Germinal center (tissue), 1 donor: ENCODE measurements at regions not wholly inside any gene's neighbourhood (a gene's known extent, or its start where the extent isn't known, plus 50 kb on each side); places are given as distances from the start of the nearest gene placed in this dataset.

Experiments used
- DNase-seq: peaks from one replicate; pipeline ENCODE4 v3.0.0; 2012; ENCODE audit warnings: mixed read lengths, low spot score

DNA sequence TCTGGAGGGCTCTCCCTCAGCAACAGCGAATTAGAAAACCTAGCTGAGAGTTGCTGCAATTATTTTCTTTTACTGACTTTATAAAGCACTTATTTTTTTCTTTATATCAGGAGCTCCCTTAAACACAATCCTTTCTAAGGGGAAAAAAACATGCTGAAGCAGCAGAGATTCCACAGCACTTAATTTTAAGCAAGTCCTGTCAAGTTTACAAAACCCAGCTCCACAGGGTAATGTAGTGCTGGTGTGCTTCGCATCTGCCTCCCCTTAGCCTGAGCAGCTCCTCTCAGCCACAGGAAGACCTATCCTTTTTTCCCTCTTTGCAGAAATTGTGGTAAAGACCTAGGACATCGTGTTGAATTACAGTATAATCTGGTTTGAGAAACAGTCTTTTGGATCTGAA, 208.1 kb upstream of the SYNDIG1 start:
- no peak for DNase-seq

GRCh38 chr20:24257171-24257570, 212.3 kb upstream of the SYNDIG1 start:
- no peak for DNase-seq

GRCh38 chr20:24256307-24256706, 213.1 kb upstream of the SYNDIG1 start:
- no peak for DNase-seq

DNA sequence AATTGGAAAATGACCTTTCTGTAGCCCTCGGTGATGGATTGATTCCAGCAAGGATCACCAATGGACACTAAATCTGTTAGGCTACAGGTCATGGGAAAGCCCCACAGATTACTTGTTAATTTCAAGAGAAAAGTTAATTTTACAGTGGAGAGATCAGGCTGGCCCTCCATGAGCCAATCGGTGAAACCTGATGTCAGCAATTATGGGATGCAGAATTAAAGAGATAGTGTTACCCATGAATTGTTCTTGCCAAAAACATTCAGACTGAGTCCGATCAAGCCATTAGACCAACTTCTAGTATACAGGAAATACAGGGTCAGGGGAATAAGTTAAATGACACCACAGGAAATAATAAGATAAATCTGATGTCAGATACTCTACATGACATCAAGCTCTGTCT, 214.9 kb upstream of the SYNDIG1 start:
- no peak for DNase-seq

- DNase-seq, result no peak
Observed at GRCh38 chr20:24253321-24253720, 216.1 kb upstream of the SYNDIG1 start.

DNA sequence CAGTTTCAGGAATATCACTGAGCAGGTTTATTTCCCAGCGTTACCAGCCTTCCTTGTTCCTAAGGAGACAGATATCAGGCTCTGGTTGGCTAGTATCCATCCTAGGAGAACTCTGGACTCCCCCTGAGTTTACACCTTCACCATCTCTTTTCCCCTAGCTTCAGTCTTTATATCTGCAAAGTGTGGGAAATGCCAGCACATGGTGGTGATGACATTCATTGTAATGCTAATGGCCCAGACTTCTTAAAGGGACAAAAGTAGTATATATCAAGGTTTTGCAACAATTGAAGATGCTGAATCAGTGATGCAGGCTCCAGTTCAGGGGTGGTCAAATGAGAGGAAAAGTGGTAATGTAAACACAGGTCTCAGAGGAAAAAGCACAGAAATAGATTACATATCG, 224.3 kb upstream of the SYNDIG1 start:
- no peak for DNase-seq

DNA sequence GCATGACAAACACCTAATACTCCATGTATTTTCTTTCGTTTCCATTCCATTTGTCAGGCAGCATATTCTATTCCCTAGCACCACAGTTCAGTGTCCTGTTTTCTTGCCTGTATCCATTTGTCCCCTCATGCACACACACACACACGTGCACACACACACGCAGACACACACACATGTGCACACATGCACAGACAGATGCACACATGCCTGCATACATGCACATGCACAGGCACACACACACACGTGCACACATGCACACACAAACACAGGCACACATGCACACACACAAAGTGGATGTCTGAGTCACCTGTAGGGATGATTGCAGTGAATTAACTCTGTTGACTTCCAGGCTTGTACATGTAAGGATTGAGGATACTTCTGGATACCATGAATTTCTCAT, 226.7 kb upstream of the SYNDIG1 start:
- no peak for DNase-seq

DNA sequence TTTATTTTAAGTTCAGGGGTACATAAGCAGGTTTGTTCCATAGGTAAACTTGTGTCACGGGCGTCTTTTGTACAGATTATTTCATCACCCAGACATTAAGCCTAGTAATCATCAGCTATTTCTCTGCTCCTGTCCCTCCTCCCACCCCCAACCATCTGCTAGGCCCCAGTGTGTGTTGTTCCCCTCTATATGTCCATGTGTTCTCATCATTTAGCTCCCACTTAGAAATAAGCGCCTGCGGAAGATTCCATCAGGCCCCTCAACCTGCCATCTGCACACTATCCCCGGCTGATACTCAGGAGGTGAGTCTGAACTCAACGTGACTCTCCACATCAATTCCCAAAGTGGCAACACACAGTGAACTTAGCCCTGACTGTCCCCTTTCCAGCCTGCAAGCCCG, 228.0 kb upstream of the SYNDIG1 start:
- DNase-seq, result no peak

GRCh38 chr20:24236963-24237362, 232.5 kb upstream of the SYNDIG1 start:
- no peak for DNase-seq

DNA sequence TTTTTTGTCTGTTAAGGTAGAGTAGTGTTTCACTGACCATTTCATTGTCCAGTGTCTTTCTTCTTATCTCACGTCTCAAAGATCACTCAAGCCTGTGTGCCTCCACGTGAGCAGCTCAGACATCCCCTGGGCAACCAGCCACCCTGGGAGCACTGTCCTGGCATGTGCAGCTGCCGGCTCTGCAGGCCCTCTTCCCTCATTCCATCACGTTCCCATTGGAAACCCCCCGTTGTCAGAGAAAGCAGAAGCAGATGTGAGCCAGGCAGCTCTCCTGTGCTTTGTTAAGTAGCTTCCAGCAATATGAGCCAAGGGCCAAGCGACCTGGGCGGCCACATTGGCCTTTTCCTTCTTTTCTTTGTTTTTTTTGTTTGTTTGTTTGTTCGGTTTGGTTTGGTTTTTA, 233.2 kb upstream of the SYNDIG1 start:
- no peak for DNase-seq

GRCh38 chr20:24235296-24236175, 233.9 kb upstream of the SYNDIG1 start:
- no peak for DNase-seq

DNA sequence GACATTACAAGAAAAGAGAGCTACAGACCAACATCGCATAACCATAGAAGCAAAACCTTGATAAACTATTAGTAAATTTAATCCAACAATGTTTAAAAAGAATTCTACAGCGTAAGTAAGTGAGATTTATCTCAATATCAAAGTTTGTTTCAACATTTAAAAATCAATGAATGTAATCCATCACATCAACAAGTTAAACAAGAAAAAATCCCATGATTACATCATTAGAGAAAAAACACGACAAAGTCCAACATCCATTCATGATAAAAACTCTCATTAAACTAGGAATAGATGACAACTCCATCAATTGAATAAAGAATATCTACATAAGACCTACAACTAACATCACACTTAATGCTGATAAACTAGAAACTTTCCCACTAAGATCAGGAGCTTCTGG, 239.0 kb upstream of the GGTLC1 start:
- DNase-seq, result no peak

GRCh38 chr20:24212494-24212893, 223.9 kb upstream of the GGTLC1 start:
- DNase-seq, result no peak

DNA sequence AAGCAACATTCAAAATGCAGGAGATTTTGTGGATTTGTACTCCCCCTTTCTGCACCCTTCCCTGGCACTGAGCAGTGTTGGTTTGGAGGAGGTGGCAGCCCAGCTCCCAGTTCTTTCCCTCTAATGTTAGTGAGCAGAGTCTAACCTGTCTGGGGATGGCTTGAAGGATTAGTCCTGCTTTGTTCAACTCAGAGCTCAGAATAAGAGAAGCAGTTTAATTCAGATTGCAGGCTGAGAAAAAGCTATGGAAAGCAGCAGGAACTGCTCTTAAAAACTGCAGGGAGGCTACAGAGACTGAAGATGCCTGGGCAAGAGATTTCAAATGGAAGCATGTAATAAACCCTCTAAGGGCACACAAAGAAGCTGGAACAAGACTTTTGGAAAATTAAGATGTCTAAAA, 223.4 kb upstream of the GGTLC1 start:
- no peak for DNase-seq

DNA sequence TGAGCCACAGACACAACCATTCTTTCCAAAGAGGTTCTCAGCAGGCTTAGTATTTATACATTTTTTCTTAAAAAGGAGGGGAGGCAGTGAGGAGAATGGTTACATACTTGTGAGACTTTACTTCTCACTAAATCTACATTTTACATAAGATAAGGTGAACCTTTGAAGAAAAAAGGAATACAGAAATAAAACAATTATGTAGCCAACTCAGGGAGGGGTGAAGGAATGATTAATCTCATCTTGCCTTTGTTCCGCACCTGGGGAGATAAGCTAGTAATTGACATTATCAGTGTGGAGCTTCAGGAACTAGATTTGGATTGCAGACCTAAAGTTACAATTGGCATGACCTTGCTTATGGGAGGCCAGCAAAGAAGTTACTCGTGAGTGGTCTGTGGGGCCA, 221.8 kb upstream of the GGTLC1 start:
- no peak for DNase-seq

DNA sequence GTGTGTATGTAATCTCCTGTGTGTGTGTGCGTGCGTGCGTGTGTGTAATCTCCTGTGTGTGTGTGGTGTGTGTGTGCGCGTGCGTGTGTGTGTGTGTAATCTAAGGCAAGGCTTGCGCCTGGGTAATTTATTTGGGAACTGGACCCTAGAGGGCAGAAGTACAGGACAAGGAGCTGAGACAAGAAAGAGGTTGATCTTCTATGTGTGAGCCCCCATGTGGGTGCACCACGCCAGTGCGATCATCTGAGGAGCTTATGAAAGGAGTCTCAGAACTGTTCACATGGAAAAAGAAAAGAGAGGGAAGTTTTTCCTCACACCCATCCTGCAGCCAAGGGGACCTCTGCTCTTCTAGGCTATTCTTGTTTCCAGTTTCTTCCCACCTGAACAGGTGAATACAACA, 220.1 kb upstream of the GGTLC1 start:
- no peak for DNase-seq

- no peak for DNase-seq
Observed at GRCh38 chr20:24207803-24208300, 219.3 kb upstream of the GGTLC1 start.

- no peak for DNase-seq
Observed at GRCh38 chr20:24206995-24207394, 218.4 kb upstream of the GGTLC1 start.

DNA sequence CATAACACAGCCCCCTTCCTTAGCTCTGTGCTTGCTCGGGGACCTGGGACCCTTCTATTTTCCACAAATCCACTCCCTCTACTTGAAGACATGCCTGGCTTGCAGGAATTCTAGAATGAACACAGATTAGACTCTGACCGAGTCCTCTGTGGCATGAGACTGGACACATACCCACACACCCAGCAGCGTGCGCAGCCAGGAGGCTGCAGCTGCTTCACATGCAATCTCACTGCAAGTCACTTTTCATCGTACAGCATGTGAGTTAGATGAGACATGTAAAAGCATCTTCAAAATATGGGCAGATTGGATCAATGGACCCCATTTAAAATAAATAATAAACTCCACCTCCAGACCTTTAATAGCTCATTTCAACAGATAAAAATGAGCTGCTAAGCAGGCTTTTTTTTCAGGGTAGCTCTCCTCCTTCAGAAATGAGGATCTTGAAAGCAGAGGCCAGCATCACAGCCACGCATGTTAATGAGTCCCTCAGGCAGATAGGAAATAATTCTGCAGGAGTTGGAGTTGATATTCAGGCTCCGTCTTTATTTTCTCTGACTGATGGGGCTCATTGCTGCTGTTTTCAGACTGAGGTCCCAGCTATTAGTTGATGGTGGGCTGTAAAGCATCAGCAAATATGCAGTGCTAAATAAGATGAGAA, 215.1 kb upstream of the GGTLC1 start:
- no peak for DNase-seq

DNA sequence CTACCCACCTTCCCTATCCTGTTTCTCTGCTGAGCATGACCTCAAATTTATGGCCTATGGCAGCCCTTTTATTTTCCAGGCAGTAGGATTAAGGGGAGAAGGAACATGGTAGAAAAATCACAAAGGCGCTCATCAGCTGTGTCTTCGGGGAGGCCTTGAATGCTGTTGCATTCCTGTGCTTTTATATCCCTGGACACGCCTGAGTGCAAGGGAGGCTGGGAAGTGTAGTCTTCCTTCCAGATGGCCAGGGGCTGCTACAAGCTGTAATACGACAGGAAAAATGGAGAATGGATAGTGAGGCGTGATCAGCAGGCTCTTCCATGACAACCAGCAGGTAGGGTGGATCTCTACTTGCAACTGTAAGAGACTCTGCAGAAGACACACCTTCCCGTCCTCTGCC, 210.9 kb upstream of the GGTLC1 start:
- no peak for DNase-seq

- no peak for DNase-seq
Observed at GRCh38 chr20:24194143-24194542, 205.6 kb upstream of the GGTLC1 start.

DNA sequence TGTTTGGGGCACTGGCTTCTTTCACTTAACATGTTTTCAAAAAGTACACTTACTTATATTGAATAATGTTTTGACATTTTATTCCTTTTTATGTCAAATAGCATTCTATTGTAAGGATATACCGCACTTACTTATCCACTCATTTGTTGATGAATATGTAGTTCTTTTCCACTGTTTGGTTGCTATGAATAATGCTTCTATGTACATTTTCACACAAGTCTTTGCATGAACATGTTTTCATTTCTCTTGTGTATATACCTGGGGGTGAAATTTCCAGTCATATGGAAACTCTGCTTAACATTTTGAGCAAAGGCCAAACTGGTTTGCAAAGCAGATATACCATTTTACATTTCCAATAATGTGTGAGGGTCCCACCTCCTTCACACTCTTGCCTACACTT, 202.3 kb upstream of the GGTLC1 start:
- no peak for DNase-seq

DNA sequence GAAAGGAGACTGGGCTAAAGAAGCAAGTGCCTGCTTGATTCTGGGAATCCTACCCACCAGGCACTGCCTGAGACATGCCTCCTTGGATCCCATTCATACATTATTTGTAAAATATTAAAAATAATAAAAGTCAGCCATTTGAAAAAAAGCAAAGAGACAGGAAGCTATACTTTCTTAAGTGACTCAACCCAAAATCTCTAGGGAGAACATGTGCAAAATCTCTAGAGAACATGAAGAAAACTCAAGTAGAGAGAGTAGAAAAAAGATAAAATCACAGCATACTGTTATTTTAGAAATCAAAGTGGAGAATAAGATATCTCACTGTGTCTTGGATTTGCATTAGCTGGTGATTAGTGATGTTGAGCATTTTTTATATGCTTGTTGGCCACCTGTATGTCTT, 197.2 kb upstream of the GGTLC1 start:
- DNase-seq, result no peak

DNA sequence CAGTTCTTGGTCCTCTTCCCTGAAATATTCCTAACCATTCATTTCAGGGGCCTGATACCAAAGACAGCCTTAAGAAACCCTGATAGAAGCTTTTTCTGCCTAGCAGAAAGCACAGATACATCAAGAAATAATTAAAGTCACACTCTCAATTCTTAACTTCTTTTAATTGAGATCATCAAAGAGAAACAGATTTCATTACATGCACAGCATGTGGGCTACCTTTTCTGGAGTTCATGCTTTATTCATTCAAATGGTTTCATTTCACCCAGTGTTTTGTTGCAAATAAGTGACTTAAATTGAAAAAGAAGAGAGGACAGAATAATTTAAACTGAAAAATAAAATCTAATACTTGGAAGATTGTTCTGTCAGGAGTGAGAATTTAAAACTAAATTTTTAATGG, 192.6 kb upstream of the GGTLC1 start:
- DNase-seq, result no peak
